ENCODE measurements at regions not wholly inside any gene's neighbourhood (a gene's known extent, or its start where the extent isn't known, plus 50 kb on each side); places are given as distances from the start of the nearest gene placed in this dataset.

- TF ChIP-seq CTCF (IDR thresholded peaks at IDR 0.05) (no peak), POLR2A (IDR thresholded peaks at IDR 0.05) (no peak)
- WGBS, 2 donors: 80 to 81% methylated on average over 2 of the region's 2 CpGs
- H3K27ac ChIP-seq: no peak overlapping the region
- H3K36me3 ChIP-seq: no peaks in the 10 kb centered on the region
- H3K9me3 ChIP-seq: no peaks in the 10 kb centered on the region
- intact Hi-C loops (cut with DNase I): no loop called here
- no peaks in the 10 kb centered on the region for H3K4me1 ChIP-seq
- no peak overlapping the region for H3K4me3 ChIP-seq (replicated peaks in 1 of 3)
- no peak for DNase-seq
- H3K27me3 ChIP-seq: no peaks in the 10 kb centered on the region
Observed at GRCh38 chr11:37699644-37700043, 1101.6 kb upstream of the RAG2 start.

DNA sequence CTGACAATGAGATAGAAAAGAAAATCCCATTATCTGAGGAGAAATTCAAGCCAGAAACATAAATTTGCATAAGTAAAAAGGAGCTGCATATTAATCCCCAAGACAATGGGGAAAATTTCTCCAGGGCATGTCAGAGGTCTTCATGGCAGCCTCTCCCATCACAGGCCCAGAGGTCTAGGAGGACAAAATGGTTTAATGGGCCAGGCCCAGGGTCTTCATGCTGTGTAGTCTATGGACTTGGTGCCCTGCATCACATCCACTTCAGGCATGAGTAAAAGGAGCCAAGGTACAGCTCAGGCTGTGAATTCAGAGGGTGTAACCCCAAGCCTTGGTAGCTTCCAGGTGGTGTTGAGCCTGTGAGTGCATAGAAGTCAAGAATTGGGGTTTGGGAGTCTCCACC lies 1097.2 kb upstream of the RAG2 start:
- H3K27me3 ChIP-seq: no peaks in the 10 kb centered on the region
- H3K9me3 ChIP-seq: no peaks in the 10 kb centered on the region
- H3K4me3 ChIP-seq (replicated peaks in 1 of 3): no peak overlapping the region
- DNase-seq: no peak
- H3K4me1 ChIP-seq: no peaks in the 10 kb centered on the region
- TF ChIP-seq POLR2A (IDR thresholded peaks at IDR 0.05) (no peak), CTCF (IDR thresholded peaks at IDR 0.05) (no peak)
- H3K36me3 ChIP-seq: no peaks in the 10 kb centered on the region
- H3K27ac ChIP-seq: no peak overlapping the region
- intact Hi-C loops (cut with DNase I): no loop called here

GRCh38 chr11:37689951-37690350 lies 1091.9 kb upstream of the RAG2 start:
- Histone ChIP-seq H3K27me3 (no peaks in the 10 kb centered on the region), H3K9me3 (no peaks in the 10 kb centered on the region), H3K36me3 (no peaks in the 10 kb centered on the region), H3K27ac (no peak overlapping the region), H3K4me3 (replicated peaks in 1 of 3) (no peak overlapping the region), H3K4me1 (no peaks in the 10 kb centered on the region)
- 62 to 74% methylated on average over 2 of the region's 2 CpGs for WGBS, 2 donors
- no peak for DNase-seq
- TF ChIP-seq CTCF (IDR thresholded peaks at IDR 0.05) (no peak), POLR2A (IDR thresholded peaks at IDR 0.05) (no peak)
- intact Hi-C loops (cut with DNase I): no loop called here

DNA sequence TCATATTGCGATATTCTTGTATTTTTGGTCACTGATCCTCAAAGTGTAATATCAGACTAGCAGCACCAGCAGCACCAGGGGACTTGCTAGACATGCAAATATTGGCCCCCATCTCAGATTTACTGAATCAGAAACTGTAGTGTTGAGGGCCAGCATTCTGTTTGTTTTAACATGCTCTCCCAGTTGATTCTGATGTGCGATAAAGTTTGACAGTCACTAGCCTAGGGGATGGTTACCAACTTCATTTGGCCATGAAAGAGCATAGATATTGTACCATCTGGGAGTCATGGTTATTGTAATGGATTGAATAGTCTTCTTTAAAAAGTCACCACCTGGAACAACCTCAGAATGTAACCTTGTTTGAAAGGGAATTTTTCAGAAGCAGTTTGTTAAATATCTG lies 1090.4 kb upstream of the RAG2 start:
- Histone ChIP-seq H3K27me3 (no peaks in the 10 kb centered on the region), H3K27ac (no peak overlapping the region), H3K4me3 (replicated peaks in 1 of 3) (no peak overlapping the region), H3K36me3 (no peaks in the 10 kb centered on the region), H3K9me3 (no peaks in the 10 kb centered on the region), H3K4me1 (no peaks in the 10 kb centered on the region)
- 48 to 50% methylated on average over 2 of the region's 2 CpGs for WGBS, 2 donors
- TF ChIP-seq POLR2A (IDR thresholded peaks at IDR 0.05): no peak
- DNase-seq: no peak
- intact Hi-C loops (cut with DNase I): no loop called here

DNA sequence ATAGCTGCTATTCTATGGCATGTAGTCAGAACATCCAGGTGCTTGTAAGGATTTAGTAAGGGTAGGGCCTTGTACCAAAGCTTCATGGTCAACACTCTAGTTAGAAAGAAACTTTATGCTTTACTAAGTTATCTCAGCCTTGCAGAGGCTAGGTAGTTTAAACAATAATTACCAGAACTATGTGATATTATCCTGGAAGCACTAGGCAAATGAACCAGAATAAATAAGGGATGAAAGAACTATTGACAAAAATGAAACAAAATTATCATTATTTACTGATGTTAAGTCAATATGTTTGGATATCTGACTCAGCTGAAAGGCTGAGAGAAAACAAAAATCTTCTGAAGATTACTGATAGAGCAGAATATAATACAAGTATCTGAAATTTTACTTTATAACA lies 1089.1 kb upstream of the RAG2 start:
- Histone ChIP-seq H3K27me3 (no peaks in the 10 kb centered on the region), H3K4me3 (replicated peaks in 1 of 3) (no peak overlapping the region), H3K36me3 (no peaks in the 10 kb centered on the region), H3K27ac (no peak overlapping the region), H3K4me1 (no peaks in the 10 kb centered on the region), H3K9me3 (no peaks in the 10 kb centered on the region)
- intact Hi-C loops (cut with DNase I): no loop called here
- TF ChIP-seq POLR2A (IDR thresholded peaks at IDR 0.05) (no peak), CTCF (IDR thresholded peaks at IDR 0.05) (no peak)
- DNase-seq: no peak

- no peaks in the 10 kb centered on the region for H3K36me3 ChIP-seq
- intact Hi-C loops (cut with DNase I): no loop called here
- no peaks in the 10 kb centered on the region for H3K27me3 ChIP-seq
- no peak overlapping the region for H3K27ac ChIP-seq
- H3K4me1 ChIP-seq: no peaks in the 10 kb centered on the region
- DNase-seq: no peak
- no peak overlapping the region for H3K4me3 ChIP-seq (replicated peaks in 1 of 3)
- no peaks in the 10 kb centered on the region for H3K9me3 ChIP-seq
- no peak for TF ChIP-seq POLR2A (IDR thresholded peaks at IDR 0.05)
- TF ChIP-seq CTCF (IDR thresholded peaks at IDR 0.05): no peak
Observed at GRCh38 chr11:37671321-37671720, 1073.3 kb upstream of the RAG2 start.
